Rectal smooth muscle tissue (tissue), 1 donor: ENCODE measurements at regions not wholly inside any gene's neighbourhood (a gene's known extent, or its start where the extent isn't known, plus 50 kb on each side); places are given as distances from the start of the nearest gene placed in this dataset.

Source experiments
- H3K27ac ChIP-seq: one replicate; pipeline ENCODE4 v1.7.0; 2013; ENCODE audit warnings: low read depth, low read length, inconsistent platforms
- H3K27me3 ChIP-seq: one replicate; pipeline ENCODE4 v1.7.0; 2013; ENCODE audit warnings: low read length; ENCODE audit not compliant: control insufficient read depth, insufficient read depth
- H3K36me3 ChIP-seq: one replicate; pipeline ENCODE4 v1.7.0; 2013; ENCODE audit warnings: low read length; ENCODE audit not compliant: control insufficient read depth, insufficient read depth
- H3K4me1 ChIP-seq: one replicate; pipeline ENCODE4 v1.7.0; 2013; ENCODE audit warnings: low read length; ENCODE audit not compliant: control insufficient read depth, insufficient read depth
- H3K4me3 ChIP-seq: one replicate; pipeline ENCODE4 v1.7.0; 2013; ENCODE audit warnings: low read length
- H3K9ac ChIP-seq: one replicate; pipeline ENCODE4 v1.7.0; 2013; ENCODE audit warnings: low read length

- H3K9ac ChIP-seq = no peak overlapping the region
- no peak overlapping the region for H3K27ac ChIP-seq
- H3K27me3 ChIP-seq = no peaks in the 10 kb centered on the region
- H3K36me3 ChIP-seq = no peaks in the 10 kb centered on the region
- no peak overlapping the region for H3K4me3 ChIP-seq
- H3K4me1 ChIP-seq = no peaks in the 10 kb centered on the region
Measured at GRCh38 chr1:94693435-94693834, 126.7 kb upstream of the SLC44A3 start.

- Histone ChIP-seq H3K36me3 (no peaks in the 10 kb centered on the region), H3K4me1 (no peaks in the 10 kb centered on the region), H3K9ac (no peak overlapping the region), H3K27ac (no peak overlapping the region), H3K4me3 (no peak overlapping the region), H3K27me3 (no peaks in the 10 kb centered on the region)
Measured at GRCh38 chr1:94693029-94693428, 127.1 kb upstream of the SLC44A3 start.

GRCh38 chr1:94688646-94689045 is 131.5 kb upstream of the SLC44A3 start:
- Histone ChIP-seq H3K27me3 (no peaks in the 10 kb centered on the region), H3K4me3 (no peak overlapping the region), H3K4me1 (no peaks in the 10 kb centered on the region), H3K9ac (no peak overlapping the region), H3K36me3 (no peaks in the 10 kb centered on the region), H3K27ac (no peak overlapping the region)

GRCh38 chr1:94686882-94687281 is 133.3 kb upstream of the SLC44A3 start:
- Histone ChIP-seq H3K36me3 (no peaks in the 10 kb centered on the region), H3K27me3 (no peaks in the 10 kb centered on the region), H3K4me1 (no peaks in the 10 kb centered on the region), H3K4me3 (no peak overlapping the region), H3K27ac (no peak overlapping the region), H3K9ac (no peak overlapping the region)

GRCh38 chr1:94684690-94685250 is 135.4 kb upstream of the SLC44A3 start:
- no peaks in the 10 kb centered on the region for H3K27me3 ChIP-seq
- no peaks in the 10 kb centered on the region for H3K4me1 ChIP-seq
- no peak overlapping the region for H3K4me3 ChIP-seq
- H3K36me3 ChIP-seq = no peaks in the 10 kb centered on the region
- no peak overlapping the region for H3K27ac ChIP-seq
- H3K9ac ChIP-seq = no peak overlapping the region

- no peaks in the 10 kb centered on the region for H3K4me1 ChIP-seq
- no peak overlapping the region for H3K4me3 ChIP-seq
- H3K27me3 ChIP-seq = no peaks in the 10 kb centered on the region
- no peaks in the 10 kb centered on the region for H3K36me3 ChIP-seq
- no peak overlapping the region for H3K27ac ChIP-seq
- no peak overlapping the region for H3K9ac ChIP-seq
Measured at GRCh38 chr1:94683886-94684285, 136.3 kb upstream of the SLC44A3 start.

- no peaks in the 10 kb centered on the region for H3K27me3 ChIP-seq
- no peak overlapping the region for H3K9ac ChIP-seq
- H3K4me3 ChIP-seq = no peak overlapping the region
- no peaks in the 10 kb centered on the region for H3K4me1 ChIP-seq
- H3K27ac ChIP-seq = no peak overlapping the region
- H3K36me3 ChIP-seq = no peaks in the 10 kb centered on the region
Measured at GRCh38 chr1:94680039-94680377, 138.4 kb upstream of the F3 start.

GRCh38 chr1:94679332-94680038 is 137.9 kb upstream of the F3 start:
- Histone ChIP-seq H3K9ac (no peak overlapping the region), H3K4me1 (no peaks in the 10 kb centered on the region), H3K27ac (no peak overlapping the region), H3K4me3 (no peak overlapping the region), H3K36me3 (no peaks in the 10 kb centered on the region), H3K27me3 (no peaks in the 10 kb centered on the region)

- Histone ChIP-seq H3K36me3 (no peaks in the 10 kb centered on the region), H3K4me3 (no peak overlapping the region), H3K27me3 (no peaks in the 10 kb centered on the region), H3K27ac (no peak overlapping the region), H3K9ac (no peak overlapping the region), H3K4me1 (no peaks in the 10 kb centered on the region)
Measured at GRCh38 chr1:94678202-94678848, 136.8 kb upstream of the F3 start.

- H3K4me3 ChIP-seq = no peak overlapping the region
- no peak overlapping the region for H3K9ac ChIP-seq
- no peaks in the 10 kb centered on the region for H3K36me3 ChIP-seq
- H3K27ac ChIP-seq = no peak overlapping the region
- H3K27me3 ChIP-seq = no peaks in the 10 kb centered on the region
- no peaks in the 10 kb centered on the region for H3K4me1 ChIP-seq
Measured at GRCh38 chr1:94677714-94678113, 136.2 kb upstream of the F3 start.

- Histone ChIP-seq H3K9ac (no peak overlapping the region), H3K27ac (no peak overlapping the region), H3K4me3 (no peak overlapping the region), H3K4me1 (no peaks in the 10 kb centered on the region), H3K27me3 (no peaks in the 10 kb centered on the region), H3K36me3 (no peaks in the 10 kb centered on the region)
Measured at GRCh38 chr1:94677087-94677486, 135.5 kb upstream of the F3 start.

GRCh38 chr1:94676686-94677085 is 135.1 kb upstream of the F3 start:
- no peak overlapping the region for H3K9ac ChIP-seq

GRCh38 chr1:94675373-94675772 is 133.8 kb upstream of the F3 start:
- no peak overlapping the region for H3K9ac ChIP-seq
- H3K36me3 ChIP-seq = no peaks in the 10 kb centered on the region
- H3K27ac ChIP-seq = no peak overlapping the region

More at GRCh38 chr1:94676686-94677085, 135.1 kb upstream of the F3 start:
- no peaks in the 10 kb centered on the region for H3K36me3 ChIP-seq
- H3K27ac ChIP-seq = no peak overlapping the region
- no peaks in the 10 kb centered on the region for H3K27me3 ChIP-seq
- no peak overlapping the region for H3K4me3 ChIP-seq
- H3K4me1 ChIP-seq = no peaks in the 10 kb centered on the region

More at GRCh38 chr1:94675373-94675772, 133.8 kb upstream of the F3 start:
- Histone ChIP-seq H3K4me3 (no peak overlapping the region), H3K4me1 (no peaks in the 10 kb centered on the region), H3K27me3 (no peaks in the 10 kb centered on the region)
